Astrocyte (in vitro differentiated cells and primary cell): ENCODE measurements at regions not wholly inside any gene's neighbourhood (a gene's known extent, or its start where the extent isn't known, plus 50 kb on each side); places are given as distances from the start of the nearest gene placed in this dataset.

Experiments
- DNase-seq: peaks from one replicate; pipeline ENCODE4 v3.0.0-alpha.2; 2010; ENCODE audit warnings: low read depth
- FAIRE-seq: peaks from 2 replicates; lab custom pipeline; 2011; peaks lifted over from hg19 to GRCh38; lab: Jason Lieb, UNC
- H2AFZ ChIP-seq: 2 replicates; pipeline ENCODE4 v1.6.0; 2012; ENCODE audit warnings: low read depth, low read length, inconsistent platforms
- H3K27ac ChIP-seq: 2 replicates; pipeline ENCODE4 v1.5.1; 2011; ENCODE audit warnings: low read depth, low read length, inconsistent platforms
- H3K27me3 ChIP-seq: 2 replicates; pipeline ENCODE4 v1.6.0; 2011; ENCODE audit warnings: low read length, inconsistent platforms; ENCODE audit not compliant: insufficient read depth
- H3K36me3 ChIP-seq: 2 replicates; pipeline ENCODE4 v1.5.1; 2011; ENCODE audit warnings: low read length, inconsistent platforms; ENCODE audit not compliant: insufficient read depth
- H3K4me1 ChIP-seq: 2 replicates; pipeline ENCODE4 v1.5.1; 2011; ENCODE audit warnings: low read length, inconsistent platforms; ENCODE audit not compliant: insufficient read depth
- H3K4me2 ChIP-seq: 2 replicates; pipeline ENCODE4 v1.6.0; 2012; ENCODE audit warnings: low read length, inconsistent platforms
- H3K4me3 ChIP-seq: 2 replicates; pipeline ENCODE4 v1.5.1; 2011; ENCODE audit warnings: low read depth, mild to moderate bottlenecking, low read length, inconsistent platforms; ENCODE audit not compliant: insufficient read depth
- H3K79me2 ChIP-seq: 2 replicates; pipeline ENCODE4 v1.6.0; 2012; ENCODE audit warnings: mild to moderate bottlenecking, low read length, inconsistent platforms; ENCODE audit not compliant: insufficient read depth
- H3K9ac ChIP-seq: 2 replicates; pipeline ENCODE4 v1.6.0; 2012; ENCODE audit warnings: mild to moderate bottlenecking, low read length, inconsistent platforms
- H3K9me3 ChIP-seq: 2 replicates; pipeline ENCODE4 v1.5.1; 2012; ENCODE audit warnings: low read depth, mild to moderate bottlenecking, low read length, inconsistent platforms; ENCODE audit not compliant: insufficient read depth
- H4K20me1 ChIP-seq: 2 replicates; pipeline ENCODE4 v1.6.0; 2012; ENCODE audit warnings: low read length, inconsistent platforms; ENCODE audit not compliant: insufficient read depth
- H3K27ac Mint-ChIP-seq: one replicate; pipeline ENCODE4 v1.8.0; 2021; ENCODE audit warnings: mild to moderate bottlenecking, mixed read lengths; ENCODE audit not compliant: unreplicated experiment
- H3K27me3 Mint-ChIP-seq: one replicate; pipeline ENCODE4 v1.8.0; 2021; ENCODE audit warnings: low read depth, mixed read lengths; ENCODE audit not compliant: unreplicated experiment
- H3K36me3 Mint-ChIP-seq: one replicate; pipeline ENCODE4 v1.8.0; 2021; ENCODE audit warnings: low read depth, mixed read lengths; ENCODE audit not compliant: unreplicated experiment
- H3K4me1 Mint-ChIP-seq: one replicate; pipeline ENCODE4 v1.8.0; 2021; ENCODE audit warnings: low read depth, mixed read lengths; ENCODE audit not compliant: unreplicated experiment
- H3K4me3 Mint-ChIP-seq: one replicate; pipeline ENCODE4 v1.8.0; 2021; ENCODE audit warnings: mild to moderate bottlenecking, moderate library complexity, mixed read lengths; ENCODE audit not compliant: unreplicated experiment
- H3K9me3 Mint-ChIP-seq: one replicate; pipeline ENCODE4 v1.8.0; 2021; ENCODE audit warnings: mild to moderate bottlenecking, mixed read lengths; ENCODE audit not compliant: unreplicated experiment
- EZH2 ChIP-seq: IDR thresholded peaks from 2 replicates; pipeline ENCODE4 v1.6.1; 2012; ENCODE audit warnings: mild to moderate bottlenecking, low read length, inconsistent platforms; ENCODE audit not compliant: insufficient read depth
- TF ChIP-seq, protein P1 (sequence below): IDR thresholded peaks from 2 replicates; pipeline ENCODE4 v1.5.1; 2011; ENCODE audit warnings: low read depth, mild to moderate bottlenecking, inconsistent platforms, low read length, moderate library complexity; ENCODE audit not compliant: insufficient read depth

DNA sequence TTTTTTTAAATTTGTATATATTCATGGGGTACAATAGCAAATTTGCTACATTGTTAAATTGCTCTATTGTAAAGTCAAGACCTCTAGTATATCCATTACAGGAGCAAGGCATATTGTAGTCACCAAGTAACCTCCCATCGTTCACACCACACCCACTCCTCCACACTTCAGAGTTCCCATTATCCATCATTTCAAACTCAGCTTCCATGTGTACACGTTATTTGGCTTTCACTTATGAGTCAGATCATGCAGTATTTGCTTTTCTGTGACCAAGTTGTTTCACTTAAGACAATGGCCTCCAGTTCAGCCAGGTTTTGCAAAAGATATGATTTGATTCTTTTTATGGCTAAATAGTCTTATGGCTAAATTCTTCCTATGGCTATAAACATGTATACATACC lies 2614.2 kb downstream of the PCDH7 start:
- H3K27ac Mint-ChIP-seq, result no peak overlapping the region
- H3K79me2 ChIP-seq, result no peaks in the 10 kb centered on the region
- H4K20me1 ChIP-seq, result no peaks in the 10 kb centered on the region
- H3K4me3 Mint-ChIP-seq, result no peak overlapping the region
- TF ChIP-seq EZH2, result no peak
- TF ChIP-seq, protein P1, sequence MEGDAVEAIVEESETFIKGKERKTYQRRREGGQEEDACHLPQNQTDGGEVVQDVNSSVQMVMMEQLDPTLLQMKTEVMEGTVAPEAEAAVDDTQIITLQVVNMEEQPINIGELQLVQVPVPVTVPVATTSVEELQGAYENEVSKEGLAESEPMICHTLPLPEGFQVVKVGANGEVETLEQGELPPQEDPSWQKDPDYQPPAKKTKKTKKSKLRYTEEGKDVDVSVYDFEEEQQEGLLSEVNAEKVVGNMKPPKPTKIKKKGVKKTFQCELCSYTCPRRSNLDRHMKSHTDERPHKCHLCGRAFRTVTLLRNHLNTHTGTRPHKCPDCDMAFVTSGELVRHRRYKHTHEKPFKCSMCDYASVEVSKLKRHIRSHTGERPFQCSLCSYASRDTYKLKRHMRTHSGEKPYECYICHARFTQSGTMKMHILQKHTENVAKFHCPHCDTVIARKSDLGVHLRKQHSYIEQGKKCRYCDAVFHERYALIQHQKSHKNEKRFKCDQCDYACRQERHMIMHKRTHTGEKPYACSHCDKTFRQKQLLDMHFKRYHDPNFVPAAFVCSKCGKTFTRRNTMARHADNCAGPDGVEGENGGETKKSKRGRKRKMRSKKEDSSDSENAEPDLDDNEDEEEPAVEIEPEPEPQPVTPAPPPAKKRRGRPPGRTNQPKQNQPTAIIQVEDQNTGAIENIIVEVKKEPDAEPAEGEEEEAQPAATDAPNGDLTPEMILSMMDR, result no peak
- no peaks in the 10 kb centered on the region for H3K4me1 ChIP-seq
- H3K36me3 Mint-ChIP-seq, result no peaks in the 10 kb centered on the region
- no peaks in the 10 kb centered on the region for H3K27me3 ChIP-seq
- no peak overlapping the region for H3K4me3 ChIP-seq
- H3K36me3 ChIP-seq, result no peaks in the 10 kb centered on the region
- H3K4me1 Mint-ChIP-seq, result no peaks in the 10 kb centered on the region
- H3K9me3 ChIP-seq, result peaks cover 16% of the 10 kb centered on the region
- H3K9me3 Mint-ChIP-seq, result peaks cover 15% of the 10 kb centered on the region
- no peak overlapping the region for H3K4me2 ChIP-seq
- no peak overlapping the region for H3K27ac ChIP-seq
- H2AFZ ChIP-seq, result no peak overlapping the region
- H3K9ac ChIP-seq, result no peak overlapping the region
- DNase-seq (no peak), FAIRE-seq (no peak)
- H3K27me3 Mint-ChIP-seq, result no peaks in the 10 kb centered on the region

DNA sequence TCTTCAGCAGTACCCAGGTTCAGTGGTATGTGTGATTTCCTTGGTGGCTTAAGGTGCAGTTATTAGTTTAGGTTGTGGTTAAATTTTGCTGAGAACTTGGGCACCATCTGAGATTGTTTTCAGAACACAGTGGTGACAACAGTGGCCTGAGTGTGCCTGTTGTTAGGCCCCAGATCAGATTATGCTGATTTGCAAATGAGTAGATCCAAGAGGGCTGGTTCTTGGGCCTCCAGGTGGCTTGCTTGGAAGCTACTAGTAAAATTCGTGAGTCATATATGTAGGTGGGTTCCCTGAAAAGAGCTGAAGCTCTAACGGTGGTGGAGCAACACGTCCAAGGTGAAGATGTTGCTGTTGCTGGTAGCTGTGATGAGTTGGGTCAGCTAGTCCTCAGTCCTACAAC lies 2619.6 kb downstream of the PCDH7 start:
- Histone ChIP-seq H4K20me1 (no peaks in the 10 kb centered on the region), H3K27ac (no peak overlapping the region), H3K27me3 (no peaks in the 10 kb centered on the region), H2AFZ (no peak overlapping the region), H3K4me3 (no peak overlapping the region), H3K79me2 (no peaks in the 10 kb centered on the region), H3K4me2 (no peak overlapping the region), H3K9ac (no peak overlapping the region), H3K36me3 (no peaks in the 10 kb centered on the region), H3K4me1 (no peaks in the 10 kb centered on the region), H3K9me3 (no peaks in the 10 kb centered on the region)
- Mint-ChIP-seq H3K36me3 (no peaks in the 10 kb centered on the region), H3K4me3 (no peak overlapping the region), H3K9me3 (peaks cover 6% of the 10 kb centered on the region), H3K27me3 (no peaks in the 10 kb centered on the region), H3K4me1 (no peaks in the 10 kb centered on the region), H3K27ac (no peak overlapping the region)
- DNase-seq (no peak), FAIRE-seq (no peak)
- TF ChIP-seq EZH2, result no peak
- TF ChIP-seq, protein P1, result no peak

DNA sequence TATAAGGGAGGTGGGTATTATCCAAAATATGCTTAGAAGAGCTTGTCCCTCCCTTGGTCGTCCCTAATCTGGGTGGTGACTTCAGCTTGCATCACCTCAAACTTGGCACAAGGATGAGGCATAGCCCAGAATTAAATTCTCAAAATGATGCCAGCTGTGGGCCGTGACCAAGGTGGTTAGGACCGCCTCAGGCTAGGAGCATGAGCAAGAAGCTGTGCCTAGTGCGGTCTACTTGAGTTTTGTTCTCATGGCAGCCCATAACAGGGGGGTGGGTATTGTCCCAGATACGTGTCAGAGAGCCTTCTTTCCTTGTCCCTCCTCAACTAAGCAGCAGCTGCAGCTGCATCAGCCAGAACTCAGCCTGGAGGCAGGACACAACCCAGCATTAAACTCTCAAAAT lies 2620.0 kb downstream of the PCDH7 start:
- FAIRE-seq, result no peak

More for the DNA sequence above, 2620.0 kb downstream of the PCDH7 start:
- Mint-ChIP-seq H3K27me3 (no peaks in the 10 kb centered on the region), H3K4me3 (no peak overlapping the region), H3K4me1 (no peaks in the 10 kb centered on the region), H3K27ac (no peak overlapping the region), H3K9me3 (peaks cover 6% of the 10 kb centered on the region), H3K36me3 (no peaks in the 10 kb centered on the region)
- no peak overlapping the region for H3K27ac ChIP-seq
- H4K20me1 ChIP-seq, result no peaks in the 10 kb centered on the region
- H3K79me2 ChIP-seq, result no peaks in the 10 kb centered on the region
- no peak overlapping the region for H2AFZ ChIP-seq
- no peaks in the 10 kb centered on the region for H3K9me3 ChIP-seq
- TF ChIP-seq EZH2, result no peak
- TF ChIP-seq, protein P1, result no peak
- no peaks in the 10 kb centered on the region for H3K27me3 ChIP-seq
- no peak overlapping the region for H3K9ac ChIP-seq
- no peaks in the 10 kb centered on the region for H3K4me1 ChIP-seq
- no peak overlapping the region for H3K4me3 ChIP-seq
- no peaks in the 10 kb centered on the region for H3K36me3 ChIP-seq
- H3K4me2 ChIP-seq, result no peak overlapping the region
- no peak for DNase-seq
